ENCODE measurements at regions not wholly inside any gene's neighbourhood (a gene's known extent, or its start where the extent isn't known, plus 50 kb on each side); places are given as distances from the start of the nearest gene placed in this dataset.

- H3K9me3 ChIP-seq (ENCODE audit: control insufficient read depth, low read length), result no peaks in the 10 kb centered on the region
- H3K27ac ChIP-seq (ENCODE audit: low read length), result no peak overlapping the region
- no peak for DNase-seq
- no peak overlapping the region for H3K4me3 ChIP-seq (ENCODE audit: low read length)
- no peaks in the 10 kb centered on the region for H3K27me3 ChIP-seq (ENCODE audit: control insufficient read depth, insufficient read depth)
- no peaks in the 10 kb centered on the region for H3K4me1 ChIP-seq (ENCODE audit: control insufficient read depth, insufficient read depth, low read length)
- intact Hi-C loops (cut with DNase I), result no loop called here
- ATAC-seq, result no peak
- WGBS, result 62% methylated on average over 3 of the region's 3 CpGs
Measured at GRCh38 chr20:55783381-55783780, 221.9 kb downstream of the CBLN4 start.

- H3K4me3 ChIP-seq (ENCODE audit: low read length), result peak overlapping the region; percentile 15
- H3K27me3 ChIP-seq (ENCODE audit: control insufficient read depth, insufficient read depth), result no peaks in the 10 kb centered on the region
- intact Hi-C loops (cut with DNase I), result no loop called here
- H3K9me3 ChIP-seq (ENCODE audit: control insufficient read depth, low read length), result no peaks in the 10 kb centered on the region
- DNase-seq (no peak), ATAC-seq (no peak)
- H3K27ac ChIP-seq (ENCODE audit: low read length), result no peak overlapping the region
- 43% methylated on average over 8 of the region's 8 CpGs for WGBS
- no peaks in the 10 kb centered on the region for H3K4me1 ChIP-seq (ENCODE audit: control insufficient read depth, insufficient read depth, low read length)
Measured at GRCh38 chr20:55782912-55783253, 222.4 kb downstream of the CBLN4 start.

- no peak for ATAC-seq
Measured at GRCh38 chr20:55782224-55782911, 223.0 kb downstream of the CBLN4 start.

GRCh38 chr20:55778796-55779195 is 226.5 kb downstream of the CBLN4 start:
- intact Hi-C loops (cut with DNase I), result no loop called here
- WGBS, result 65% methylated on average over 5 of the region's 5 CpGs
- no peaks in the 10 kb centered on the region for H3K4me1 ChIP-seq (ENCODE audit: control insufficient read depth, insufficient read depth, low read length)
- H3K27me3 ChIP-seq (ENCODE audit: control insufficient read depth, insufficient read depth), result no peaks in the 10 kb centered on the region
- H3K27ac ChIP-seq (ENCODE audit: low read length), result no peak overlapping the region
- DNase-seq (no peak), ATAC-seq (no peak)
- H3K4me3 ChIP-seq (ENCODE audit: low read length), result no peak overlapping the region
- H3K9me3 ChIP-seq (ENCODE audit: control insufficient read depth, low read length), result no peaks in the 10 kb centered on the region

More at GRCh38 chr20:55782224-55782911, 223.0 kb downstream of the CBLN4 start:
- Histone ChIP-seq H3K27ac (ENCODE audit: low read length) (no peak overlapping the region), H3K4me1 (ENCODE audit: control insufficient read depth, insufficient read depth, low read length) (no peaks in the 10 kb centered on the region), H3K9me3 (ENCODE audit: control insufficient read depth, low read length) (no peaks in the 10 kb centered on the region), H3K4me3 (ENCODE audit: low read length) (peak overlapping the region; percentile 15), H3K27me3 (ENCODE audit: control insufficient read depth, insufficient read depth) (no peaks in the 10 kb centered on the region)
- 70% methylated on average over 5 of the region's 5 CpGs for WGBS
- intact Hi-C loops (cut with DNase I), result no loop called here
- no peak for DNase-seq

GRCh38 chr20:55777641-55778040 is 227.7 kb downstream of the CBLN4 start:
- ATAC-seq, result no peak
- intact Hi-C loops (cut with DNase I), result no loop called here
- Histone ChIP-seq H3K27ac (ENCODE audit: low read length) (no peak overlapping the region), H3K4me1 (ENCODE audit: control insufficient read depth, insufficient read depth, low read length) (no peaks in the 10 kb centered on the region), H3K27me3 (ENCODE audit: control insufficient read depth, insufficient read depth) (no peaks in the 10 kb centered on the region), H3K9me3 (ENCODE audit: control insufficient read depth, low read length) (no peaks in the 10 kb centered on the region), H3K4me3 (ENCODE audit: low read length) (no peak overlapping the region)
- 77% methylated on average over 2 of the region's 2 CpGs for WGBS
- no peak for DNase-seq

- Histone ChIP-seq H3K27me3 (ENCODE audit: control insufficient read depth, insufficient read depth) (no peaks in the 10 kb centered on the region), H3K4me3 (ENCODE audit: low read length) (no peak overlapping the region), H3K27ac (ENCODE audit: low read length) (no peak overlapping the region), H3K9me3 (ENCODE audit: control insufficient read depth, low read length) (no peaks in the 10 kb centered on the region), H3K4me1 (ENCODE audit: control insufficient read depth, insufficient read depth, low read length) (no peaks in the 10 kb centered on the region)
- intact Hi-C loops (cut with DNase I), result no loop called here
- no peak for ATAC-seq
- WGBS, result 79% methylated on average over 3 of the region's 3 CpGs
- DNase-seq, result no peak
Measured at GRCh38 chr20:55776176-55776575, 229.1 kb downstream of the CBLN4 start.

GRCh38 chr20:55774628-55775027 is 230.7 kb downstream of the CBLN4 start:
- DNase-seq (no peak), ATAC-seq (no peak)
- no peaks in the 10 kb centered on the region for H3K4me1 ChIP-seq (ENCODE audit: control insufficient read depth, insufficient read depth, low read length)
- H3K9me3 ChIP-seq (ENCODE audit: control insufficient read depth, low read length), result no peaks in the 10 kb centered on the region
- no peaks in the 10 kb centered on the region for H3K27me3 ChIP-seq (ENCODE audit: control insufficient read depth, insufficient read depth)
- WGBS, result 84% methylated on average over 6 of the region's 6 CpGs
- intact Hi-C loops (cut with DNase I), result no loop called here
- no peak overlapping the region for H3K4me3 ChIP-seq (ENCODE audit: low read length)
- H3K27ac ChIP-seq (ENCODE audit: low read length), result no peak overlapping the region

- no peaks in the 10 kb centered on the region for H3K4me1 ChIP-seq (ENCODE audit: control insufficient read depth, insufficient read depth, low read length)
- intact Hi-C loops (cut with DNase I), result no loop called here
- no peaks in the 10 kb centered on the region for H3K9me3 ChIP-seq (ENCODE audit: control insufficient read depth, low read length)
- DNase-seq (no peak), ATAC-seq (no peak)
- no peaks in the 10 kb centered on the region for H3K27me3 ChIP-seq (ENCODE audit: control insufficient read depth, insufficient read depth)
- H3K4me3 ChIP-seq (ENCODE audit: low read length), result no peak overlapping the region
- no peak overlapping the region for H3K27ac ChIP-seq (ENCODE audit: low read length)
Measured at GRCh38 chr20:55761797-55762196, 243.5 kb downstream of the CBLN4 start.

- intact Hi-C loops (cut with DNase I), result no loop called here
- H3K9me3 ChIP-seq (ENCODE audit: control insufficient read depth, low read length), result no peaks in the 10 kb centered on the region
- no peak overlapping the region for H3K4me3 ChIP-seq (ENCODE audit: low read length)
- no peaks in the 10 kb centered on the region for H3K27me3 ChIP-seq (ENCODE audit: control insufficient read depth, insufficient read depth)
- no peaks in the 10 kb centered on the region for H3K4me1 ChIP-seq (ENCODE audit: control insufficient read depth, insufficient read depth, low read length)
- H3K27ac ChIP-seq (ENCODE audit: low read length), result no peak overlapping the region
- WGBS, result 33% methylated on average over 3 of the region's 3 CpGs
- no peak for ATAC-seq
- DNase-seq, result no peak
Measured at GRCh38 chr20:55761100-55761499, 244.2 kb downstream of the CBLN4 start.

GRCh38 chr20:55760586-55760985 is 244.7 kb downstream of the CBLN4 start:
- H3K9me3 ChIP-seq (ENCODE audit: control insufficient read depth, low read length), result no peaks in the 10 kb centered on the region
- H3K4me3 ChIP-seq (ENCODE audit: low read length), result no peak overlapping the region
- intact Hi-C loops (cut with DNase I), result no loop called here
- no peaks in the 10 kb centered on the region for H3K4me1 ChIP-seq (ENCODE audit: control insufficient read depth, insufficient read depth, low read length)
- H3K27me3 ChIP-seq (ENCODE audit: control insufficient read depth, insufficient read depth), result no peaks in the 10 kb centered on the region
- ATAC-seq (no peak), DNase-seq (no peak)
- no peak overlapping the region for H3K27ac ChIP-seq (ENCODE audit: low read length)
- 35% methylated on average over 3 of the region's 3 CpGs for WGBS

GRCh38 chr20:55755861-55756260 is 249.5 kb downstream of the CBLN4 start:
- intact Hi-C loops (cut with DNase I), result no loop called here
- H3K9me3 ChIP-seq (ENCODE audit: control insufficient read depth, low read length), result no peaks in the 10 kb centered on the region
- no peaks in the 10 kb centered on the region for H3K4me1 ChIP-seq (ENCODE audit: control insufficient read depth, insufficient read depth, low read length)
- no peak for DNase-seq
- WGBS, result 58% methylated on average over 3 of the region's 3 CpGs
- no peak overlapping the region for H3K4me3 ChIP-seq (ENCODE audit: low read length)
- no peak for ATAC-seq
- H3K27ac ChIP-seq (ENCODE audit: low read length), result no peak overlapping the region
- H3K27me3 ChIP-seq (ENCODE audit: control insufficient read depth, insufficient read depth), result no peaks in the 10 kb centered on the region

GRCh38 chr20:55755411-55755810 is 249.9 kb downstream of the CBLN4 start:
- 81% methylated on average over 5 of the region's 5 CpGs for WGBS
- intact Hi-C loops (cut with DNase I), result no loop called here
- Histone ChIP-seq H3K27me3 (ENCODE audit: control insufficient read depth, insufficient read depth) (no peaks in the 10 kb centered on the region), H3K4me3 (ENCODE audit: low read length) (no peak overlapping the region), H3K27ac (ENCODE audit: low read length) (no peak overlapping the region), H3K4me1 (ENCODE audit: control insufficient read depth, insufficient read depth, low read length) (no peaks in the 10 kb centered on the region), H3K9me3 (ENCODE audit: control insufficient read depth, low read length) (no peaks in the 10 kb centered on the region)
- no peak for DNase-seq
- ATAC-seq, result no peak

Measured in right cardiac atrium (tissue), 5 donors.